ENCODE measurements at regions not wholly inside any gene's neighbourhood (a gene's known extent, or its start where the extent isn't known, plus 50 kb on each side); places are given as distances from the start of the nearest gene placed in this dataset.

GRCh38 chr4:112927544-112927943 is 121.9 kb upstream of the ANK2 start:
- TF ChIP-seq POLR2A (IDR thresholded peaks at IDR 0.05; ENCODE audit: low read depth, low read length) (no peak), POLR2AphosphoS5 (IDR thresholded peaks at IDR 0.05; ENCODE audit: low read depth, low read length) (no peak)
